Body of pancreas (tissue), 4 donors: ENCODE measurements at regions not wholly inside any gene's neighbourhood (a gene's known extent, or its start where the extent isn't known, plus 50 kb on each side); places are given as distances from the start of the nearest gene placed in this dataset.

Experiments used
- POLR2A ChIP-seq, 3 donors: fragments of 450-650 bp; IDR thresholded peaks; one replicate each; pipeline ENCODE4 v1.6.1; 2016; ENCODE audit warnings: antibody characterized with exemption in 3 of 3, mild to moderate bottlenecking in 2 of 3
- TF ChIP-seq, protein P1 (sequence below), 7 experiments: fragments of 450-650 bp in 4 of 7; fragments of 200-600 bp in 3 of 7; sonication (generic) in 3 of 7; IDR thresholded peaks; one replicate each; pipeline ENCODE4 v1.5.1; 2016 to 2019; ENCODE audit warnings: antibody characterized with exemption in 7 of 7

DNA sequence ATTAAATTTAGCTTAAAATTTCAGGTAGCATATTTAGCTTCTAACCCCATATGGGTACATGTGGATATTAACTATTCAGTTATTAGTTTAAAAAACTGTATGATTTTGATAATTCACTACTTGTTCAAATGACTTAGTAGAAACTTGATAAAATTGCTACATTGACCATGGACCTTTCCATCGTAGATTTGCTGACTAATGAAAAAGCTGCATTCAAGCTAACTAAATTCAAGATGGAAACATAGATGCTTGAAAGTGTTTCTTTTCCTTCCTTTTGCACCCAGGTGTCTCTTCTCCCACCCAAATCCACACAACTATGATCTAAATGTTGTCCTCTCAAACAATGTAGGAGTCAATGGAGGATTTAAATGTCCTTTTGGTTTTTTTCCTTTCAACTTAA lies 439.2 kb downstream of the TBC1D4 start:
- TF ChIP-seq, protein P1, sequence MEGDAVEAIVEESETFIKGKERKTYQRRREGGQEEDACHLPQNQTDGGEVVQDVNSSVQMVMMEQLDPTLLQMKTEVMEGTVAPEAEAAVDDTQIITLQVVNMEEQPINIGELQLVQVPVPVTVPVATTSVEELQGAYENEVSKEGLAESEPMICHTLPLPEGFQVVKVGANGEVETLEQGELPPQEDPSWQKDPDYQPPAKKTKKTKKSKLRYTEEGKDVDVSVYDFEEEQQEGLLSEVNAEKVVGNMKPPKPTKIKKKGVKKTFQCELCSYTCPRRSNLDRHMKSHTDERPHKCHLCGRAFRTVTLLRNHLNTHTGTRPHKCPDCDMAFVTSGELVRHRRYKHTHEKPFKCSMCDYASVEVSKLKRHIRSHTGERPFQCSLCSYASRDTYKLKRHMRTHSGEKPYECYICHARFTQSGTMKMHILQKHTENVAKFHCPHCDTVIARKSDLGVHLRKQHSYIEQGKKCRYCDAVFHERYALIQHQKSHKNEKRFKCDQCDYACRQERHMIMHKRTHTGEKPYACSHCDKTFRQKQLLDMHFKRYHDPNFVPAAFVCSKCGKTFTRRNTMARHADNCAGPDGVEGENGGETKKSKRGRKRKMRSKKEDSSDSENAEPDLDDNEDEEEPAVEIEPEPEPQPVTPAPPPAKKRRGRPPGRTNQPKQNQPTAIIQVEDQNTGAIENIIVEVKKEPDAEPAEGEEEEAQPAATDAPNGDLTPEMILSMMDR (IDR thresholded peaks at IDR 0.05), result no peak
- TF ChIP-seq POLR2A (IDR thresholded peaks at IDR 0.05), result no peak
